Adrenal gland (tissue), 9 donors: ENCODE measurements at regions not wholly inside any gene's neighbourhood (a gene's known extent, or its start where the extent isn't known, plus 50 kb on each side); places are given as distances from the start of the nearest gene placed in this dataset.

Source experiments
- DNase-seq, 7 donors: peaks; one replicate each; pipeline ENCODE4 v3.0.0-alpha.2; 2019 to 2020
- H3K27ac ChIP-seq, 5 donors: fragments of 200-600 bp; sonication (generic) in 4 of 5; 1 replicate in 3 of 5; 2 replicates in 2 of 5; pipeline versions ENCODE4 v1.5.1 to v1.8.0; 2016 to 2020; ENCODE audit warnings: mild to moderate bottlenecking in 1 of 5
- H3K27me3 ChIP-seq: fragments of 200-600 bp; 2 replicates; pipeline ENCODE4 v1.8.0; 2021
- H3K36me3 ChIP-seq, 2 donors: fragments of 200-600 bp; replicated peaks in 1 of 2; 1 replicate in 1 of 2; 2 replicates in 1 of 2; pipeline versions ENCODE4 v1.5.1 to v1.8.0; 2018 to 2022
- H3K4me1 ChIP-seq, 2 donors: fragments of 200-600 bp; replicated peaks in 1 of 2; 1 replicate in 1 of 2; 2 replicates in 1 of 2; pipeline versions ENCODE4 v1.5.1 to v1.8.0; 2018 to 2021
- H3K4me3 ChIP-seq, 4 donors: fragments of 200-600 bp; sonication (generic) in 3 of 4; one replicate each; pipeline ENCODE4 v1.5.1; 2016 to 2018
- H3K9me3 ChIP-seq, 3 donors: fragments of 200-600 bp; sonication (generic) in 1 of 3; replicated peaks in 1 of 3; 1 replicate in 2 of 3; 2 replicates in 1 of 3; pipeline versions ENCODE4 v1.5.1 to v1.8.0; 2016 to 2021
- POLR2A ChIP-seq, 2 donors: fragments of 450-650 bp; IDR thresholded peaks; one replicate each; pipeline ENCODE4 v1.6.1; 2017; ENCODE audit warnings: antibody characterized with exemption in 2 of 2, mild to moderate bottlenecking in 2 of 2, moderate library complexity in 1 of 2
- WGBS, 4 donors: extraction: QIAGEN DNeasy Blood & Tissue Kit in 2 of 4; methylation state at CpG; one replicate each; pipeline versions ENCODE4 v1.1.5 to v1.1.7; 2013 to 2017; 5-methylcytosine and 5-hydroxymethylcytosine counted together
- intact Hi-C, 2 donors: fragments of 100-400 bp; cut with DNase I; formaldehyde crosslinking; loops; one replicate each; pipeline versions ENCODE4 v1.14.1 to v1.15.0; 2022 to 2023
- TF ChIP-seq, protein P1 (sequence below), 6 experiments: fragments of 450-650 bp in 4 of 6; fragments of 200-600 bp in 2 of 6; sonication (generic) in 1 of 6; IDR thresholded peaks; 1 replicate in 5 of 6; 2 replicates in 1 of 6; pipeline versions ENCODE4 v1.5.1 to v1.8.0; 2016 to 2021; ENCODE audit warnings: antibody characterized with exemption in 6 of 6, mild to moderate bottlenecking in 2 of 6, moderate library complexity in 1 of 6
- donor health status: healthy with polysubstance abuse.
- donor health status: Bipolar disorder and iron deficiency.
- donor health status: DM: yes; HTN: yes; CAD: no.
- donor health status: DM: no; HTN: no; CAD: no.
- donor health status: DM: no; HTN: no; CAD: no.

- no peaks in the 10 kb centered on the region for H3K9me3 ChIP-seq
- no peaks in the 10 kb centered on the region for H3K36me3 ChIP-seq
- TF ChIP-seq POLR2A (IDR thresholded peaks at IDR 0.05): no peak
- TF ChIP-seq, protein P1, sequence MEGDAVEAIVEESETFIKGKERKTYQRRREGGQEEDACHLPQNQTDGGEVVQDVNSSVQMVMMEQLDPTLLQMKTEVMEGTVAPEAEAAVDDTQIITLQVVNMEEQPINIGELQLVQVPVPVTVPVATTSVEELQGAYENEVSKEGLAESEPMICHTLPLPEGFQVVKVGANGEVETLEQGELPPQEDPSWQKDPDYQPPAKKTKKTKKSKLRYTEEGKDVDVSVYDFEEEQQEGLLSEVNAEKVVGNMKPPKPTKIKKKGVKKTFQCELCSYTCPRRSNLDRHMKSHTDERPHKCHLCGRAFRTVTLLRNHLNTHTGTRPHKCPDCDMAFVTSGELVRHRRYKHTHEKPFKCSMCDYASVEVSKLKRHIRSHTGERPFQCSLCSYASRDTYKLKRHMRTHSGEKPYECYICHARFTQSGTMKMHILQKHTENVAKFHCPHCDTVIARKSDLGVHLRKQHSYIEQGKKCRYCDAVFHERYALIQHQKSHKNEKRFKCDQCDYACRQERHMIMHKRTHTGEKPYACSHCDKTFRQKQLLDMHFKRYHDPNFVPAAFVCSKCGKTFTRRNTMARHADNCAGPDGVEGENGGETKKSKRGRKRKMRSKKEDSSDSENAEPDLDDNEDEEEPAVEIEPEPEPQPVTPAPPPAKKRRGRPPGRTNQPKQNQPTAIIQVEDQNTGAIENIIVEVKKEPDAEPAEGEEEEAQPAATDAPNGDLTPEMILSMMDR (IDR thresholded peaks at IDR 0.05): no peak
- intact Hi-C loops: no loop called here
- no peaks in the 10 kb centered on the region for H3K4me1 ChIP-seq
- no peak overlapping the region for H3K27ac ChIP-seq
- no peak overlapping the region for H3K4me3 ChIP-seq
- H3K27me3 ChIP-seq: no peaks in the 10 kb centered on the region
- 83 to 92% (median 91%) methylated on average over 1 of the region's 1 CpG; no CpG with 5 or more reads in 1 of the 4 donors for WGBS, 4 donors
- DNase-seq: no peak
Measured at GRCh38 chr9:23160952-23161469, 665.0 kb downstream of the ELAVL2 start.

- no peaks in the 10 kb centered on the region for H3K9me3 ChIP-seq
- H3K27ac ChIP-seq: no peak overlapping the region
- H3K36me3 ChIP-seq: no peaks in the 10 kb centered on the region
- no peak overlapping the region for H3K4me3 ChIP-seq
- no peak for DNase-seq
- TF ChIP-seq, protein P1 (IDR thresholded peaks at IDR 0.05): no peak
- no peak for TF ChIP-seq POLR2A (IDR thresholded peaks at IDR 0.05)
- WGBS, 4 donors: 86 to 97% (median 92%) methylated on average over 3 of the region's 3 CpGs
- H3K27me3 ChIP-seq: no peaks in the 10 kb centered on the region
- no peaks in the 10 kb centered on the region for H3K4me1 ChIP-seq
- intact Hi-C loops: no loop called here
Measured at GRCh38 chr9:23162789-23163188, 663.3 kb downstream of the ELAVL2 start.

- Histone ChIP-seq H3K27ac (no peak overlapping the region), H3K4me1 (peaks cover 0 to 8% of the 10 kb centered on the region in 2 donors), H3K4me3 (no peak overlapping the region), H3K36me3 (no peaks in the 10 kb centered on the region), H3K9me3 (no peaks in the 10 kb centered on the region), H3K27me3 (no peaks in the 10 kb centered on the region)
- intact Hi-C loops: no loop called here
- TF ChIP-seq, protein P1 (IDR thresholded peaks at IDR 0.05): no peak
- no peak for TF ChIP-seq POLR2A (IDR thresholded peaks at IDR 0.05)
- DNase-seq: no peak
Measured at GRCh38 chr9:23171479-23171878, 654.6 kb downstream of the ELAVL2 start.

DNA sequence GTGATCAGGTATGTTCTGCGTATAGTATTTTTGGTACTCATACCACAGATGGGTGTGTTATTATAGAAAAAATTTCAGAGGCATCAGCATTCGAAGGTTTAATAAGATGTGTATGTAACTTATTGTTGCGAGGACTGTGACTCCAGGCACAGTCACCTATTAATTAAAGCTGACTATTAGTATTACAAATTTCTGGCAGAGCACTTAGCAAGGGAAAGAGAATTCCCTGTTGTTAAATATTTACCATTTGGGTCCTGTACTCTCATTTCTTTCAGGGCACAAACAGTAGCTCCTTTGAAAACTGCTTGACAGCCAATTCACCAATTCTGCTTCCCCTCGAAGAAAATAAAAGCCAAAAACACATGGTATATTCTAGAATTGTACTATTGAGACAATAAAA lies 653.8 kb downstream of the ELAVL2 start:
- TF ChIP-seq POLR2A (IDR thresholded peaks at IDR 0.05): no peak
- TF ChIP-seq, protein P1 (IDR thresholded peaks at IDR 0.05): no peak
- no peaks in the 10 kb centered on the region for H3K9me3 ChIP-seq
- no peak for DNase-seq
- H3K27ac ChIP-seq: no peak overlapping the region
- no peaks in the 10 kb centered on the region for H3K36me3 ChIP-seq
- intact Hi-C loops: no loop called here
- peaks cover 0 to 8% of the 10 kb centered on the region in 2 donors for H3K4me1 ChIP-seq
- H3K4me3 ChIP-seq: no peak overlapping the region
- H3K27me3 ChIP-seq: no peaks in the 10 kb centered on the region
- 80 to 85% (median 83%) methylated on average over 4 of the region's 4 CpGs for WGBS, 4 donors
